Nephron progenitor cell (in vitro differentiated cells): ENCODE measurements at regions not wholly inside any gene's neighbourhood (a gene's known extent, or its start where the extent isn't known, plus 50 kb on each side); places are given as distances from the start of the nearest gene placed in this dataset.
A peak's percentile ranks its signal among the peaks of the same experiment; 100 is the strongest.

Experiments
- DNase-seq: peaks from one replicate; pipeline ENCODE4 v3.0.0; 2021
- H3K27ac Mint-ChIP-seq: 2 replicates; pipeline ENCODE4 v1.8.0; 2021; ENCODE audit warnings: mild to moderate bottlenecking, moderate library complexity, mixed read lengths
- H3K27me3 Mint-ChIP-seq: 2 replicates; pipeline ENCODE4 v1.8.0; 2021; ENCODE audit warnings: mild to moderate bottlenecking, low read depth, mixed read lengths; ENCODE audit not compliant: poor library complexity
- H3K36me3 Mint-ChIP-seq: 2 replicates; pipeline ENCODE4 v1.8.0; 2021; ENCODE audit warnings: low read depth, mixed read lengths
- H3K4me1 Mint-ChIP-seq: 2 replicates; pipeline ENCODE4 v1.8.0; 2021; ENCODE audit warnings: mixed read lengths
- H3K4me3 Mint-ChIP-seq: 2 replicates; pipeline ENCODE4 v1.8.0; 2021; ENCODE audit warnings: mild to moderate bottlenecking, moderate library complexity, mixed read lengths
- H3K9me3 Mint-ChIP-seq: 2 replicates; pipeline ENCODE4 v1.8.0; 2021; ENCODE audit warnings: mild to moderate bottlenecking, moderate library complexity, mixed read lengths
- TF ChIP-seq, protein P1 (sequence below): fragments of 200-600 bp; sonication (generic); IDR thresholded peaks from 2 replicates; pipeline ENCODE4 v1.5.0; 2021; ENCODE audit warnings: antibody characterized with exemption

DNA sequence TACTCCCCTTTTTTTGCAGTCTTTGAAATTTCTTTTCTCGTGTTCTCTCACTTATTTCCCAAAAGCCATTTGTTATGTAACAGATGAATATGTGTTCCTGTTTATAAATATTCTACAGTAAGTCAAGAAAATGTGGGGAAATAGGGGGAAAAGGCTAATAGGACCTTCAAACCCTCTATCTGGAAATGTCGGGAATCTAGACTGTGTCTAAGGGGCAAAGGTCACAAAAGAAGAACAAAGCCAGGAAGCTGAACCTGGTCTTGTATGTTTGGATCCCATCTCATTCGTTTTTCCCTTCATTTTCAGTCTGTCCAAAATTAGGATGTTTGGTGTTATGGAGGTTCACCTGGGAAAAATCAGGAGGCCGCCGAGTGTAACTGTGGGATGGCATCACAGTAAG is 490.3 kb downstream of the NR2F1-AS1 start:
- TF ChIP-seq, protein P1, sequence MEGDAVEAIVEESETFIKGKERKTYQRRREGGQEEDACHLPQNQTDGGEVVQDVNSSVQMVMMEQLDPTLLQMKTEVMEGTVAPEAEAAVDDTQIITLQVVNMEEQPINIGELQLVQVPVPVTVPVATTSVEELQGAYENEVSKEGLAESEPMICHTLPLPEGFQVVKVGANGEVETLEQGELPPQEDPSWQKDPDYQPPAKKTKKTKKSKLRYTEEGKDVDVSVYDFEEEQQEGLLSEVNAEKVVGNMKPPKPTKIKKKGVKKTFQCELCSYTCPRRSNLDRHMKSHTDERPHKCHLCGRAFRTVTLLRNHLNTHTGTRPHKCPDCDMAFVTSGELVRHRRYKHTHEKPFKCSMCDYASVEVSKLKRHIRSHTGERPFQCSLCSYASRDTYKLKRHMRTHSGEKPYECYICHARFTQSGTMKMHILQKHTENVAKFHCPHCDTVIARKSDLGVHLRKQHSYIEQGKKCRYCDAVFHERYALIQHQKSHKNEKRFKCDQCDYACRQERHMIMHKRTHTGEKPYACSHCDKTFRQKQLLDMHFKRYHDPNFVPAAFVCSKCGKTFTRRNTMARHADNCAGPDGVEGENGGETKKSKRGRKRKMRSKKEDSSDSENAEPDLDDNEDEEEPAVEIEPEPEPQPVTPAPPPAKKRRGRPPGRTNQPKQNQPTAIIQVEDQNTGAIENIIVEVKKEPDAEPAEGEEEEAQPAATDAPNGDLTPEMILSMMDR = no peak
- H3K4me1 Mint-ChIP-seq = peaks cover 25% of the 10 kb centered on the region
- peaks cover 6% of the 10 kb centered on the region for H3K9me3 Mint-ChIP-seq
- H3K4me3 Mint-ChIP-seq = no peak overlapping the region
- peak overlapping the region; percentile 55 for H3K27ac Mint-ChIP-seq
- no peak for DNase-seq
- peaks cover 4% of the 10 kb centered on the region for H3K36me3 Mint-ChIP-seq
- H3K27me3 Mint-ChIP-seq = peaks cover 9% of the 10 kb centered on the region

DNA sequence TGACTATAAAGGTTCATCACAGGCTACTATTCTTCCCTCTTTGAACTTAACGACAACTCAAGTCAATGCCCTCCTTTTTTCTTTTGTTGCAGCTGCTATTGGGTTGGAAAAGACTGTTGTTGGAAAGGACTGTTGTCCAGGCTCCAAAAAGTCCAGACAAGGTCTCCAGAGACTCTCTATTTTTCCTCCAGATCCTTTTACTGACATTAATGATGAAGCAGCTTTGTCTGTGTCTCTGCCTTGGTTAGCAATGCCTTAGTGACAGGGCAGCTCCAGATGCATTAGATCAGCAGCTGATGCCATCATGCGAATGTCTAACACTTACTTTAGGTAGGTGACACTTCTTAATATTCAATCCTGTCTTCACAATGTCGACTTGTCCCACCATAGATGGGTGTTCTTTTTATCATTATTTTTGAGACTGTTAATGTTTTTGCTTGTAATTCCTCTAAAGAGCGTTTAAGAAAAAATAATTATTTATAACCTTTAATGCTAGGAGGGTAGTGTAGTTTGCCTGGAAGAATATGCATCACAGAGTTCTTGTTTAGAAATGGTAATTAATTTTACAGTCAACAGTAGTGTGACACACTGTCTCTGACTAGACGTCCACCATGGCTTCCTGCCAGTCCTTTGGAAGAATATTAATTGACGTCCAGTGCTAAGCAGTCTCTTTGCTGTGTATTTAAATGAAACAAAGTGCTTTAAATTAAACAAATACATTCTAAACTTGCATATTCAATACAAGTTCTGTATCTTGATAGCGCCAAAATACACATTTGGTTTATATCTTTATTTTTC is 492.2 kb downstream of the NR2F1-AS1 start:
- Mint-ChIP-seq H3K36me3 (peaks cover 4% of the 10 kb centered on the region), H3K4me1 (peaks cover 25% of the 10 kb centered on the region), H3K27ac (peak overlapping the region; percentile 26), H3K27me3 (peaks cover 12% of the 10 kb centered on the region), H3K9me3 (no peaks in the 10 kb centered on the region), H3K4me3 (no peak overlapping the region)
- no peak for DNase-seq
- TF ChIP-seq, protein P1 = no peak

DNA sequence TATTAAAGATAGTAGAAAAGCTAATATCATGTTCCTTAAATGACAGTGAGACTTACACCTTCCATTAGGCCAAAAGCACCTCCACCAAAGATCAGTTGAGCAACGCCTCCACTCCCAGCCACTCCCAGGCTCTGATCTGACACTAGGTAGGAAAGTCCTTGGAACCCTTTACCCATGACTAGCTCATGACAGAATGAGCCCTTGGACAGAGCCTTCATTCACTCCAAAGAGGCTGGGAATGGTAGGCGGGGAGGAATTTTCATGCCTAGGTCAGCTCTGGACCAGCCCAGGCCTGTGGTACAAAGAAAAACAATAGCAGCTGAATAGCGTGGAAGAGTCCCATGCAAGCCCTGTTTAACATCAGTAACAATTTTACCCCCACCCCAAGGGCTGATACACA is 493.7 kb downstream of the NR2F1-AS1 start:
- H3K4me1 Mint-ChIP-seq = peaks cover 25% of the 10 kb centered on the region
- no peak overlapping the region for H3K27ac Mint-ChIP-seq
- TF ChIP-seq, protein P1 = no peak
- peaks cover 14% of the 10 kb centered on the region for H3K27me3 Mint-ChIP-seq
- no peaks in the 10 kb centered on the region for H3K9me3 Mint-ChIP-seq
- peaks cover 4% of the 10 kb centered on the region for H3K36me3 Mint-ChIP-seq
- H3K4me3 Mint-ChIP-seq = no peak overlapping the region
- no peak for DNase-seq

DNA sequence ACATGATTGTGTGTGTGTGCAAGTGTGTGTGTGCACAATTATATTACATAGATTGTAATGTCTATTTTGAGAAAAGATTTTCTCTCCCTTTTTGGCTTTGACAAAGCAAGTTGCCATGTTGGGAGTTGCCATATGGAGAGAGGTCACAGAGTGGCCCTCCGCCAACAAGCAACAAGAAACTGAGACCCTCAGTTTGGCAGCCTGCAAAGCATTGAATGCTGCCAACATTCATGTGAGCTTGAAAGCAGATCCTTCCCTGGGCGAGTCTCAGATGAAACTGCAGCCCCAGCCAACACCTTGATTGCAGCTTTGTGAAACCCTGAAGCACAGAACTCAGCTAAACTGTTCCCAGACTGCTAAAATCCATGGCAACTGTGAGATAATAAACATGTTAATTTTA is 498.0 kb downstream of the NR2F1-AS1 start:
- TF ChIP-seq, protein P1 = no peak
- no peak overlapping the region for H3K4me3 Mint-ChIP-seq
- no peak for DNase-seq
- H3K27ac Mint-ChIP-seq = no peak overlapping the region
- H3K36me3 Mint-ChIP-seq = peaks cover 4% of the 10 kb centered on the region
- no peaks in the 10 kb centered on the region for H3K9me3 Mint-ChIP-seq
- peaks cover 9% of the 10 kb centered on the region for H3K4me1 Mint-ChIP-seq
- peaks cover 15% of the 10 kb centered on the region for H3K27me3 Mint-ChIP-seq

DNA sequence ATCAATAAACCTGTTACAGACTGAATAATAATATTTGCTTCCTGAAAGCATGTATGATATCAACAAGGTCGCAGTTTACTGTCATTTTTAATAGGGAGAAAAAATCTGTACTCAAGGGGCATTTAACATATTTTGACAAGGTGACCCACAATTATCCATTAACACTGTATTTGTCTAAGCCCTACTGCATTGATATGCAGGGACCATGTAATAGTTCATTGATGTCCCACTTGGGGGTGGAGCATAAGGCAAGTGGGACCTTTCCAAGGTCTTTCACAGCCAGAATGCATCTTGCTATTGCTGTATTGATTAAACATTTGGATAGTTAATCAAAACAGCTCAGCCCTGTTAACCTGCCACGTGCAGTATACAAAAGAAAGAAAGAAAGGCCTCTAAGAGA is 502.0 kb downstream of the NR2F1-AS1 start:
- no peak for DNase-seq
- Mint-ChIP-seq H3K27me3 (peaks cover 16% of the 10 kb centered on the region), H3K27ac (no peak overlapping the region), H3K4me1 (peaks cover 5% of the 10 kb centered on the region), H3K4me3 (no peak overlapping the region), H3K36me3 (peaks cover 4% of the 10 kb centered on the region), H3K9me3 (no peaks in the 10 kb centered on the region)
- TF ChIP-seq, protein P1 = no peak
